Activated CD4-positive, alpha-beta T cell treated with anti-CD3 and anti-CD28 coated beads, Interleukin-2, amount 50 U/mL, for 24 hours (primary cell): ENCODE measurements at regions not wholly inside any gene's neighbourhood (a gene's known extent, or its start where the extent isn't known, plus 50 kb on each side); places are given as distances from the start of the nearest gene placed in this dataset.
"Not testable (repeated sequence)": the region's sequence is repeated elsewhere in the genome, so short reads cannot be mapped to it uniquely, and the experiment has no call there.

Experiments
- DNase-seq, 2 donors: peaks; one replicate each; pipeline ENCODE4 v3.0.0-alpha.2; 2020; ENCODE audit warnings: low read depth in 1 of 2, low spot score in 1 of 2

DNA sequence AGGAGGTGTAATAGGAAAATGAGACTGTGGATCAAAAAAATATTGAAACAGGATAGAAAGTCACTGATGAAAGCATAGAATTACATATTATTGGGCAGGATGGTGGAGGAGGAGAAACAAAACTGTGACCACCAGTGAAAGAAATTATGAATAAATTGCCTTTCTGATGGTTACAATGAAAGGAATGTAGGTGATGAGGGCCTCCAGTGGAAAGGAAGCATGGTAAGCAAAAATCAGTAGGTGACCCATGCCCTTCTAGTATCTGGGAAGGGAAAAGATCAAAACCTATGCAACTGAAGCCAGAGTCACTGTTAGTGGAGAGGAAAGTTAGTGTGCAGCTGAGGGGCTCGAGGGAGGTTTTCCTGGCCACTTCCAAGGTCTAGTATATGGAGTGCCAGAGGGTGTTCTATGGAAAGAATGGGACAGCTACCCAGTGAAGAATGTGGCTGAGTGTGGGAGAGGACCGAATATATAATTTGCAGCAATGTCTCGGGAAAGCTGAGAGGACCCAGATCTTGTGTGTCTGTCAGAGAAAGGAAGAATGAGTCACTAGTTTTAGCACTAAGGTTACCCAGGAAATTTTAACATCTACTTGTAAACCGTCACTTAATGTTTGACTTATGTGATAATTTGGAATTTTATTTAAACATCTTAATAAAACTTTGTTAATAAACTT is 146.2 kb downstream of the NFKBIZ start:
- no peak for DNase-seq

DNA sequence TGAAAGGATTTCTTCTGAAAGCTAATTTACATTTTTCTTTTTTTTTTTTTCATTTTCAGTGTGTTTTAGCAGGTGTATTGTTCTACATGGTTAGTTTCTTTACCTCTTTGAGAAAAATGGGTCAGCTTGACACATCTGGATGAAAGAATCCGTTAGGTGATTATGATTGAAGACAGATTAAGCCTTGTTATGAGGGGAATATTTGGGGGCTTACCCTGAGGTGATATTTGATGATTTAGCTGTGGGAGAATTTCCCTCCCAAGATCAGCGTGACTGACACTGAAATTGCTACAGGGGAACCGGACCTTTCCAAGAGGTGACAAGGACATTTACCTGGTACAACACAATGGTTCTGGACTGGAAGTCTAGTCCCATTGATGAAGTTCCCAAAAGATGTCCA is 147.5 kb downstream of the NFKBIZ start:
- DNase-seq: no peak

DNA sequence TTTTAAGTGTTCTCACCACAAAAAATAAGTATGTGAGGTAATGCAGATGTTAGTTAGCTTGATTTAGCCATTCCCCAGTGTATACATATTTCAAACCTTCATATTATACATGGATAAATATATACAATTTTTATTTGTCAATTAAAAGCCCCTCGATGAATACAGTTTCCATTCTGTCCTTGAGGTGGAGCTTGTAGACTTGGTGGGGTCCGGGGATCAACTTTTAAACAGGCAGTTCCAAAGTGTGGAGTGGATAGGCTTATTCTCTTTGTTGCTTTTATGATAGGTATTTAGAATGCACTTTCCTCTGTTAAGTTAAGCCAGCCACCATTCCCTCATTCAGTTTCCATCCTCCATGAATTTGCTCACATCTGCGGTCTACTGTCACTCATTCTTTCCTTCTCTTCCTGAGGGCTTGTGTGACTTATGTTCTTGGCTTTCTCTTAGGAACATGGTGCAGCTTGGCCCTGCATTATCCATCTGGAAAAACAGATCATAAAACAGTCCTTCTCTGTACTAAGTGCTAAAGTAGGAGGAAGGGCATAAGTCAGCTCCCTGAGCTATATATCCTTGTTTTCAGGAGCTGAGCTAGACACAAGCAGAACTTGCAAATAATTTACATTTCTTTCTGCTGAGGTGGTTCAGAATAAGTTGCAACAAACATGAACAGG is 149.1 kb downstream of the NFKBIZ start:
- no peak for DNase-seq

DNA sequence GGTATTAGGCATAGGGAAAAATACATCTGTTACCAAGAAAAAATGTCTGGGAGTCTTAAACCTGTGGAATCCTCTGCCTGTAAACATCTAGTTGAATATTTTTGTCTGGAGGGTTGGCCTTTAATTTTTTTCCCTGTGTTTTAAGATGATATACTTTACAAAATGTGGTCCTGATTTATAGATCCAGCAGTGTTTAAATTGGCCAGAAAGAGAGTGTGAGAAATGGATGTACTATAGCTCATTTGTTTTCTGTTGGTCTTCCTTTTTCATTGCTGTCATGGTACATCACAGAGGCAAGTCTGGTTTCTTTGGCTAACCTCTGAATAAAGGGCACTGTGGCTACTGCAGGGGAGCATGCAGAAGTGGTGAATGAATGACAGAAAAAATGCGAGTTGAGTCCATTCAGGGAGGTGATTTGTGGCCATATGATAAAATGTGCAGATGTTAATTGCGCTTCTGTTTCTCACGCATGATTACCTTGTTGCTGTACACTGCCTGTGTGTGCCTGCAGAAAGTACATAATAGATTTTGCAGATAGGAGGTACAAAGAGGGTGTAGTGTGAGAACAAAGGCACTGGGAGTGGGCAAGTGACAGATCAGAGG is 150.0 kb downstream of the NFKBIZ start:
- DNase-seq: no peak

- DNase-seq: no peak
Measured at GRCh38 chr3:102000620-102001209, 151.4 kb downstream of the NFKBIZ start.

GRCh38 chr3:102002056-102002455 is 152.7 kb downstream of the NFKBIZ start:
- no peak for DNase-seq

GRCh38 chr3:102004561-102004960 is 155.2 kb downstream of the NFKBIZ start:
- DNase-seq: no peak

GRCh38 chr3:102005551-102005950 is 156.2 kb downstream of the NFKBIZ start:
- DNase-seq: no peak

DNA sequence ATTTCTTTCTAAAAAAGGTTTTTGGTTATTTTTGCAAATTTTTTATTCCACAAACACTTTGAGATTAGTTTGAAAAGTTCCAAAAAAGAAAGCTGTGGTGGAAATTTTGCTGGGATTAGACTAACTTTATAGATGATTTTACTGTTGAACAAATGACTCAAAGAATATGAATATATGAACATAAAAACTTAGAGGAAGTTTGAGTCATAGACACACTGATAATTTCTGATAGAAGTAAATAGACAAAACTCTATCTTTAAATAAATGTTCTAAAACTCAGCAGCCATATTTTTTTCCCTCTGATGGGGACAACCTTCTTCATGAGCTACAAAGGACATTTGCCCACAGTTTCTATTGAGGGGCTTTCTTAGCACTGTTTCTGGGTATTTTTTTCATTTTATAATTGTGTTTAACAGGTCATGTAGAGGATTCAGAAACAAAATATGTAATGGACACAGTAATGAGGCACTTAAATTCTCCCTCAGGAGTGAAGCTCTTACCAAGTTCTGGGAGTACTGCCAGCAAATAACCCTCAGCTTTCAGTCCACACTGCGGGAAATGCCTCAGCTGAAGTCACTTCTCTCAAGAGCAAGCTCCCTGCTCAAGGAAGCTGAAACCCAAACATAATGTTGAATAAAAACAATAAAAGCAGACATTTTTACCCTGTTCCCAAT is 157.6 kb downstream of the NFKBIZ start:
- no peak for DNase-seq

GRCh38 chr3:102008436-102008835 is 159.1 kb downstream of the NFKBIZ start:
- not testable (repeated sequence) for DNase-seq

DNA sequence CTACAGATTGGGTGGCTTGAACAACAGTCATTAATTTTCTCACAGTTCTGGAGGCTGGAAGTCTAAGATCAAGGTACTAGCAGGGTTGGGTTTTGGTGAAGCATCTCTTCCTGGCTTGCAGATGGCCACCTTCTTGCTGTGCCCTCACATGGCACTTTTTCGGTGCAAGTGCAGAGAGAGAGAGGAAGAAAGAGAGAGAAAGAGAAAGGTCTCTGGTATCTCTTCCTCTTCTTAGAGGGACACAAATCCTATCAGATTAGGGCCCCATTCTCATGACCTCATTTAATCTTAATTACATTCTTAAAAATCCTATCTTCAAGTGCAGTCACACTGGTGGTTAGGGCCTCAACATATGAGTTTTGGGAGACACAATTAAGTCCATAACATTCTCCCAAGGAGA is 167.1 kb downstream of the NFKBIZ start:
- no peak for DNase-seq

GRCh38 chr3:102017784-102018183 is 168.5 kb downstream of the NFKBIZ start:
- no peak for DNase-seq

- no peak for DNase-seq
Measured at GRCh38 chr3:102018551-102018950, 169.2 kb downstream of the NFKBIZ start.

- no peak for DNase-seq
Measured at GRCh38 chr3:102020735-102021134, 171.4 kb downstream of the NFKBIZ start.

- DNase-seq: peak in 1 of 2 donors; percentile 10
Measured at GRCh38 chr3:102024270-102024904, 175.1 kb downstream of the NFKBIZ start.

GRCh38 chr3:102025606-102026270 is 176.4 kb downstream of the NFKBIZ start:
- DNase-seq: no peak

DNA sequence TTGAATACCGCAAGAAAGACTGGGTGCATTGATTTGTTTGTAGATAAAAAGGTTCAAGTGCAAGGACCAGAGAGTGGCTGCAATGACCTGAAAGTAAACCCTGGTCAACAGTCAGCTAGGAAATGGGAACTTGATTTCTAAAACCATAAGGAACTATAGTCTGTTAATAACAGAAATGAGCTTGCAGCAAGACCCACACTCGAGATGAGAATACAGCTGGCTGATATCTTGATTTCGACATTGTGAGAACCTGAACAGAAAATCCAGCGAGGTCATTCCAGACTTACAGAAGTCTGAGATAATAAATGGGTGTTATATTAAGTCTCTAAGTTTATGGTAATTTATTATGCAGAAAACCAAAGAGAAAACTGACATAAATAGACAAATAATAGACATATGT is 177.3 kb downstream of the NFKBIZ start:
- no peak for DNase-seq

DNA sequence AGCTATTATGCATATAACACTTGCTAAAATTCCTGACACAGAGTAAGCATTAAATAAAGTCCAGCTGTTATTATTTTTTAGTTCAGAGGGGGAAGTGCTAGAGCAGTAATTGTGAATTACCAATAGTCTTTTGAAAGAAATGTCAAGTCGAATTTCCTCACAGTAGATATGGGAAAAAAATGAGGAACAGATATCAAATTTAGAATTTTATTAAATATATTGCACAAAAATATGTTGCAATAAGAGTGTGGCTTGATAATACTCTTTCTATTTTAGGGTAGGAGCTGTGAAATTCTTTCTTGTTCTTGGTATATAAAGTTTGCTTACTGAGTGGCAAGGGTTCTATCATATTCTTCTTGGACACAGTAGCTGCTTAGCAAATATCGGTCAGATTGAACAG is 181.3 kb downstream of the NFKBIZ start:
- DNase-seq: no peak

DNA sequence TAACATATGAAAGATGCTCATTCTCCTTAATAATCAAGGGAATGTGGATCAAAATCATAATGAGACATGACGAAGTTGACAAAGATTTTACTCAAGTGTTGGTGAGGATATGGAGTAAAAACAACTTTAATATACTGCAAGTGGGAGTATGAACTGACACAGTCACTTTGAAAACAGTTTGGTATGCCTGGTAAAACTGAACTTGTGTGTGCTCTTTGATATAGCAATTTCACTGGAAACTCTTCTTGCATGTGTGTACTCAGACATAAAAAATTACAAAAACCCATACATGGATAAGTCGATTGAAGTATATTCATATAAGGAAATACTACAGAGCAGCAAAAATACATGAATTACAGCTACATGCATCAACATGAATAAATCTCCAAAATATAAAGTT is 182.5 kb downstream of the NFKBIZ start:
- no peak for DNase-seq

- no peak for DNase-seq
Measured at GRCh38 chr3:102032491-102033383, 183.4 kb downstream of the NFKBIZ start.
